Upper lobe of right lung (tissue), 1 donor: ENCODE measurements at regions not wholly inside any gene's neighbourhood (a gene's known extent, or its start where the extent isn't known, plus 50 kb on each side); places are given as distances from the start of the nearest gene placed in this dataset.

ENCODE experiments used
- ATAC-seq: fragments of 200-7000 bp; cut with Tn5 transposase; one replicate; pipeline ENCODE4 v1.9.1; 2020; ENCODE audit warnings: mild to moderate bottlenecking, moderate library complexity
- DNase-seq: peaks from one replicate; pipeline ENCODE4 v3.0.0-alpha.2; 2020
- H3K27ac ChIP-seq: fragments of 200-600 bp; one replicate; pipeline ENCODE4 v1.8.0; 2022
- H3K27me3 ChIP-seq: fragments of 200-600 bp; one replicate; pipeline ENCODE4 v1.8.0; 2022; ENCODE audit warnings: mild to moderate bottlenecking
- H3K36me3 ChIP-seq: fragments of 200-600 bp; one replicate; pipeline ENCODE4 v1.8.0; 2022
- H3K4me1 ChIP-seq: fragments of 200-600 bp; one replicate; pipeline ENCODE4 v1.8.0; 2022
- H3K4me3 ChIP-seq: fragments of 200-600 bp; one replicate; pipeline ENCODE4 v1.8.0; 2022; ENCODE audit warnings: mild to moderate bottlenecking
- H3K9me3 ChIP-seq: fragments of 200-600 bp; one replicate; pipeline ENCODE4 v1.8.0; 2022
- CTCF ChIP-seq: fragments of 200-600 bp; IDR thresholded peaks from one replicate; pipeline ENCODE4 v1.8.0; 2022; ENCODE audit warnings: antibody characterized with exemption
- intact Hi-C: fragments of 100-400 bp; cut with DNase I; formaldehyde crosslinking; loops from one replicate; pipeline ENCODE4 v1.11.0; 2022
- donor health status: DM: no; HTN: yes; CAD: no; lungs with severe emphysema.

DNA sequence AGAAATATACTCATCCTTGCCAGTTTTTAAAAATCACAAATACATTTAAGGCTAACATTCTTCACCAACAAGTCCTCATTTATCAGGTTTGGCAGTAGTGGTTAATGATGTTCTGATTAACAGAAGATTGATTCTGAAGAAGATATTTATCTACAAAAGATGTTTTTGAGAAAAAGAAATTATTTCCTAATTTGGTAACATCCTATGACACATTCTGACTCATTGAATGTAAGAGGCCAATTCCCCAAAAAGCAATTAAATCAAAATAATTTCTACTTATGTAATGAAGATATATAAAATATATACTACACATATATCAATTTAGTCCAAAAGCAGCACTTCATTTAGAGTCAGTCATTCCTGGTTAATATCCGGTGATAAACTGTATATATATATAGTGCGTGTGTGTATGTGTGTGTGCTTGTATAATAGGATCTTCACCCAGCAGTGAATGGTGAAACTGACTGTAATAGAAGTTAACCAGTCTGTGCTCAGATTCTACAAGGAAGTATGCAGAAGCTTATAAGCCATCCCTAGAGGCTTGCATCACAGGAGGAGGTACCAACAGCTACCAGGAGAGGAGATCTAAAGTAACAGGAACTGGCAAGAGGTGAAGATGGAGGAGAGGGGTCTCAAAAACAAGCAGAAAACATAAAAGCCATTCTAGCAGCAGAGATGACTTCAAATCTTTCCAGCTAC lies 82.9 kb upstream of the MARCKS start:
- DNase-seq (no peak), ATAC-seq (peak; percentile 55)
- Histone ChIP-seq H3K27me3 (no peaks in the 10 kb centered on the region), H3K4me1 (no peaks in the 10 kb centered on the region), H3K27ac (no peak overlapping the region), H3K36me3 (no peaks in the 10 kb centered on the region), H3K9me3 (no peaks in the 10 kb centered on the region), H3K4me3 (no peak overlapping the region)
- TF ChIP-seq CTCF, result no peak
- intact Hi-C loops, result no loop called here

GRCh38 chr6:113776998-113777397 lies 80.1 kb upstream of the MARCKS start:
- no peaks in the 10 kb centered on the region for H3K4me1 ChIP-seq
- no peak overlapping the region for H3K27ac ChIP-seq
- H3K27me3 ChIP-seq, result no peaks in the 10 kb centered on the region
- ATAC-seq (no peak), DNase-seq (no peak)
- H3K36me3 ChIP-seq, result no peaks in the 10 kb centered on the region
- intact Hi-C loops, result no loop called here
- no peaks in the 10 kb centered on the region for H3K9me3 ChIP-seq
- TF ChIP-seq CTCF, result no peak
- no peak overlapping the region for H3K4me3 ChIP-seq

- Histone ChIP-seq H3K27me3 (no peaks in the 10 kb centered on the region), H3K4me1 (no peaks in the 10 kb centered on the region), H3K27ac (no peak overlapping the region), H3K4me3 (no peak overlapping the region), H3K36me3 (no peaks in the 10 kb centered on the region), H3K9me3 (no peaks in the 10 kb centered on the region)
- intact Hi-C loops, result no loop called here
- DNase-seq (no peak), ATAC-seq (no peak)
- TF ChIP-seq CTCF, result no peak
Observed at GRCh38 chr6:113777601-113778000, 79.5 kb upstream of the MARCKS start.

DNA sequence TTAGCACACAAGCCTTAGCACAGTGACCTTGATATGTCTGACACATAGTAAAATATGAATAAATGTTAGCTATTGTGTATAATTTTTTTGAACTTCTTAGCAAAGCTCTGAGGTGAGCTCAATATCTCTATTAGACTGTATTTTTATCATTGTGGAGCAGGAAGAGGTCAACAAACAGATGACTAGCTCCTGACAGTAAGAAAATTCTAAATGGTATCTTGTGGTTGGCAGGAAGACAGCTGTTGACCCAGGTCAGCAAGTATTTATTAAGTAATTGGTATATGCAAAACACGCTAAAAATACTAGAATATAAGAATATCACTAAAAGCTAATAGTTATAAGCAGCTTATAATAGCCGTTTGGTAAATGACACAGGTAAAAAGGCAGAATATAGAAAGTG lies 77.5 kb upstream of the MARCKS start:
- H3K4me3 ChIP-seq, result no peak overlapping the region
- H3K36me3 ChIP-seq, result no peaks in the 10 kb centered on the region
- DNase-seq (no peak), ATAC-seq (no peak)
- no peaks in the 10 kb centered on the region for H3K27me3 ChIP-seq
- H3K27ac ChIP-seq, result no peak overlapping the region
- no peaks in the 10 kb centered on the region for H3K9me3 ChIP-seq
- intact Hi-C loops, result no loop called here
- no peak for TF ChIP-seq CTCF
- no peaks in the 10 kb centered on the region for H3K4me1 ChIP-seq

- no peak overlapping the region for H3K4me3 ChIP-seq
- no peak for ATAC-seq
- no peak for DNase-seq
- H3K36me3 ChIP-seq, result no peaks in the 10 kb centered on the region
- intact Hi-C loops, result no loop called here
- TF ChIP-seq CTCF, result no peak
- no peaks in the 10 kb centered on the region for H3K4me1 ChIP-seq
- no peaks in the 10 kb centered on the region for H3K9me3 ChIP-seq
- H3K27me3 ChIP-seq, result no peaks in the 10 kb centered on the region
- no peak overlapping the region for H3K27ac ChIP-seq
Observed at GRCh38 chr6:113782636-113783035, 74.5 kb upstream of the MARCKS start.

DNA sequence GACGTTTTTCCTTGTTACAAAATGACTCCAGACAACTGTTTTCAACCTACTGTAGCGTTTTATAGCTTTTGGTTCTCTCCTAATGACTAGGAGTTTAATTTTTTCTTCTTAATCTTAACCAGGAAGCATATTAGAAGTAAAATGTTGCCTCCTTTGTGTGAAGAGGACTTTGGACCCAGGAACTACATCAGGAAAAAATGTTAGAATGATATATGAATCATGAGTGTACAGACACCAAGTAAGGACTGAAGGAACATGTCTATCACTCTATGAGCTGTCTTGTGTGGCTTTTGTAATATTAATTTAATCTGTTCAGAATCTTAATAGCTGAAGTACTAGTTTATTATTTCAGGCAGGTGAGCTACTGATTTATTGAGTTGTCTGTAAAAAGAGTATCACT lies 71.0 kb upstream of the MARCKS start:
- Histone ChIP-seq H3K27ac (no peak overlapping the region), H3K9me3 (no peaks in the 10 kb centered on the region), H3K4me3 (no peak overlapping the region), H3K4me1 (no peaks in the 10 kb centered on the region), H3K36me3 (no peaks in the 10 kb centered on the region), H3K27me3 (no peaks in the 10 kb centered on the region)
- ATAC-seq (no peak), DNase-seq (no peak)
- TF ChIP-seq CTCF, result no peak
- intact Hi-C loops, result no loop called here
